ENCODE measurements at regions not wholly inside any gene's neighbourhood (a gene's known extent, or its start where the extent isn't known, plus 50 kb on each side); places are given as distances from the start of the nearest gene placed in this dataset.

DNA sequence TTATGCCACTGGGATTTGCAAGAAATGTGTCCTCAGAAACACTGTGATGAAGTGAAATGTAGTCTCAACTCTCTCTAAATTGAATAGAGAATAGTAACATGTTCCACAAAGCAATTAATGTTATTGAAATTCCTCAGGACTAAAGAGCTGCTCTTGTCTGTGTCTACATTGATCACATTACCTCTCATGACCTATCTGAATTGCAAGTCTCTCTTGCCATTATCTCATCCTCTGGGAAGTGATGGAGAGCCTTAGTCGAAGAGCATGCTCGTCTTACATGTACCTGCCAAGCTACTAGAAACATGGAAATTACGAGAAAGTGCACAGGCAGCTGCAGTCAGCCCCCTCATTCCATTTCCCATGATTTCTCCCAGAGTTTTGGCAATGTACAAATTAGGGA lies 561.1 kb upstream of the ZNF804A start:
- TF ChIP-seq POLR2AphosphoS5 (IDR thresholded peaks at IDR 0.05), result no peak
- TF ChIP-seq, protein P1, sequence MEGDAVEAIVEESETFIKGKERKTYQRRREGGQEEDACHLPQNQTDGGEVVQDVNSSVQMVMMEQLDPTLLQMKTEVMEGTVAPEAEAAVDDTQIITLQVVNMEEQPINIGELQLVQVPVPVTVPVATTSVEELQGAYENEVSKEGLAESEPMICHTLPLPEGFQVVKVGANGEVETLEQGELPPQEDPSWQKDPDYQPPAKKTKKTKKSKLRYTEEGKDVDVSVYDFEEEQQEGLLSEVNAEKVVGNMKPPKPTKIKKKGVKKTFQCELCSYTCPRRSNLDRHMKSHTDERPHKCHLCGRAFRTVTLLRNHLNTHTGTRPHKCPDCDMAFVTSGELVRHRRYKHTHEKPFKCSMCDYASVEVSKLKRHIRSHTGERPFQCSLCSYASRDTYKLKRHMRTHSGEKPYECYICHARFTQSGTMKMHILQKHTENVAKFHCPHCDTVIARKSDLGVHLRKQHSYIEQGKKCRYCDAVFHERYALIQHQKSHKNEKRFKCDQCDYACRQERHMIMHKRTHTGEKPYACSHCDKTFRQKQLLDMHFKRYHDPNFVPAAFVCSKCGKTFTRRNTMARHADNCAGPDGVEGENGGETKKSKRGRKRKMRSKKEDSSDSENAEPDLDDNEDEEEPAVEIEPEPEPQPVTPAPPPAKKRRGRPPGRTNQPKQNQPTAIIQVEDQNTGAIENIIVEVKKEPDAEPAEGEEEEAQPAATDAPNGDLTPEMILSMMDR (IDR thresholded peaks at IDR 0.05), result no peak
- no peak for TF ChIP-seq POLR2A (IDR thresholded peaks at IDR 0.05)
- Histone ChIP-seq H3K27ac (no peak overlapping the region), H3K9me3 (no peaks in the 10 kb centered on the region), H3K36me3 (no peaks in the 10 kb centered on the region), H3K4me3 (no peak overlapping the region), H3K27me3 (replicated peaks; ENCODE audit: insufficient read depth) (no peaks in the 10 kb centered on the region), H3K4me1 (replicated peaks) (no peaks in the 10 kb centered on the region)
- WGBS, result 73% methylated on average over 3 of the region's 3 CpGs
- intact Hi-C loops (cut with DNase I), result no loop called here
- no peak for DNase-seq (ENCODE audit: low spot score)

DNA sequence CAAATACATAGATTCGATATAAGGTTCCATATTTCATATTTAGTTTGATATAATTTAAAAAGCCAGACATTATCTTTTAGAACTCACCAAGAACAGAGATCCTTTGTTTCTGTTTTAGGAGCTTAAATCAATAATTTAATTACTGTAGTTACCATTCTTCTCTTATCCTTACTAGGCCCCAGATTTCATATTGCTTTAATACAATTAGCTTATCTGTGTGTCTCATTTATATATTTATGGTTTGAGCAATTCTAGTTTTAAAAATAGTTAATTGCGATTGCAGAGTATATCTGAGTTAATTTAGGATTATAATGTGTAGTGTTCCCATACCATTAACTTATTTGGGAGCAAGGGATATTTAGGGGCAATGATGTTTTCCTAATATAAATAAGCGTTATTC lies 558.8 kb upstream of the ZNF804A start:
- no peak for DNase-seq (ENCODE audit: low spot score)
- intact Hi-C loops (cut with DNase I), result no loop called here
- TF ChIP-seq, protein P1 (IDR thresholded peaks at IDR 0.05), result no peak
- H3K36me3 ChIP-seq, result no peaks in the 10 kb centered on the region
- H3K9me3 ChIP-seq, result no peaks in the 10 kb centered on the region
- 90% methylated on average over 3 of the region's 3 CpGs for WGBS
- H3K4me1 ChIP-seq (replicated peaks), result no peaks in the 10 kb centered on the region
- H3K4me3 ChIP-seq, result no peak overlapping the region
- no peaks in the 10 kb centered on the region for H3K27me3 ChIP-seq (replicated peaks; ENCODE audit: insufficient read depth)
- H3K27ac ChIP-seq, result no peak overlapping the region

DNA sequence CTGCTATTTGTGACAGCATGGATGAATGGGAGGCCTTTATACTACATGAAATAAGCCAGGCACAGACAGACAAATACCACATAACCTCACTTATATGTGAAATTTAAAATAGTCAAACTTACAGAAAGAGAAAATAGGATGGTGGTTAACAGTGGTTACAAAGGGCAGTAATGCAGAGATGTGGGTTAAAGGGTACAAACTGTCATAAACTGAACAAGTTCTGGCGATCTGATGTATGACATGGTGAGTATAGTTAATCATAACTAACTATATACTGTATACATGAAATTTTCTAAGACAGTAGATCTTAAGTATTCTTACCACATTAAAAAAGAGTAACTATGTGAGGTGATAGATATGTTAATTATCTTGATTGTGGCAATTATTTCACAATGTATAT lies 558.1 kb upstream of the ZNF804A start:
- no peaks in the 10 kb centered on the region for H3K36me3 ChIP-seq
- no peak for DNase-seq (ENCODE audit: low spot score)
- no peak overlapping the region for H3K27ac ChIP-seq
- H3K4me1 ChIP-seq (replicated peaks), result no peaks in the 10 kb centered on the region
- H3K4me3 ChIP-seq, result no peak overlapping the region
- WGBS, result 77% methylated on average over 1 of the region's 1 CpG
- TF ChIP-seq, protein P1 (IDR thresholded peaks at IDR 0.05), result no peak
- TF ChIP-seq POLR2A (IDR thresholded peaks at IDR 0.05) (no peak), POLR2AphosphoS5 (IDR thresholded peaks at IDR 0.05) (no peak)
- no peaks in the 10 kb centered on the region for H3K9me3 ChIP-seq
- intact Hi-C loops (cut with DNase I), result no loop called here
- no peaks in the 10 kb centered on the region for H3K27me3 ChIP-seq (replicated peaks; ENCODE audit: insufficient read depth)

DNA sequence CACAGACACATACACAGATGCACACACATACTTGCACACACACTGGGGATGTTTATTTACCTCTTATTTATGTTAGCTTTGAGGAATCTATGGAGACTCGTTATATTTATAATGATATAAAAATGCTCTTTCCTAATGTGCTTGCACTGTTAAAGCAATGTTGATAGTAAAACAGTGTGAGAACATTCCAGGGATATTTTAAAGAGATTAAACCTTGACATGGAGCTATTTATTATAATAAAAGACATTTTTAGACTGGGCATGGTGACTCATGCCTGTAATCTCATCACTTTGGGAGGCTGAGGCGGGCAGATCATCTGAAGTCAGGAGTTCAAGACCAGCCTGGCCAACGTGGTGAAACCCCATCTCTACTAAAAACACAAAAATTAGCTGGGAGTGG lies 557.3 kb upstream of the ZNF804A start:
- intact Hi-C loops (cut with DNase I), result no loop called here
- TF ChIP-seq POLR2AphosphoS5 (IDR thresholded peaks at IDR 0.05) (no peak), POLR2A (IDR thresholded peaks at IDR 0.05) (no peak)
- TF ChIP-seq, protein P1 (IDR thresholded peaks at IDR 0.05), result no peak
- H3K9me3 ChIP-seq, result no peaks in the 10 kb centered on the region

DNA sequence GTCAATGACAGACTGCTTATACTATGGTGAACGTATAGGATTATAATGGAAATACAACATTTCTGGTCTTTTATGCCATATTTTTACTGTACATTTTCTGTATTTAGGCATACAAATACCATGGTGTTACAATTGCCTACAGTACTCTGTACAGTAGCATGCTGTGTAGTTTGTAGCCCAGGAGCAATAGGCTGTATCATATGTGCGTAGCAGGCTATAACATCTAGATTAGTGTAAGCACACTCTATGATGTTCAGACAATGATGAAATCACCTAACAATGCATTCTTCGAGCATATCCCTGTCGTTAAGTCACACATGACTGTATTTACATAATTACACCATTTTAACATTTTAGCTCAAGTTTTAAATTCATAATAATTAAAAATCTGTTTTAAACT lies 556.6 kb upstream of the ZNF804A start:
- Histone ChIP-seq H3K36me3 (no peaks in the 10 kb centered on the region), H3K4me3 (no peak overlapping the region), H3K4me1 (replicated peaks) (no peaks in the 10 kb centered on the region), H3K27me3 (replicated peaks; ENCODE audit: insufficient read depth) (no peaks in the 10 kb centered on the region), H3K9me3 (no peaks in the 10 kb centered on the region), H3K27ac (no peak overlapping the region)
- no peak for TF ChIP-seq POLR2AphosphoS5 (IDR thresholded peaks at IDR 0.05)
- TF ChIP-seq, protein P1 (IDR thresholded peaks at IDR 0.05), result no peak
- no peak for TF ChIP-seq POLR2A (IDR thresholded peaks at IDR 0.05)
- WGBS, result 87% methylated on average over 4 of the region's 4 CpGs
- intact Hi-C loops (cut with DNase I), result no loop called here
- no peak for DNase-seq (ENCODE audit: low spot score)

More for the DNA sequence above, 557.3 kb upstream of the ZNF804A start:
- no peak overlapping the region for H3K27ac ChIP-seq
- no peak for DNase-seq (ENCODE audit: low spot score)
- H3K4me1 ChIP-seq (replicated peaks), result no peaks in the 10 kb centered on the region
- no peaks in the 10 kb centered on the region for H3K36me3 ChIP-seq
- H3K4me3 ChIP-seq, result no peak overlapping the region
- WGBS, result 32% methylated on average over 3 of the region's 3 CpGs
- no peaks in the 10 kb centered on the region for H3K27me3 ChIP-seq (replicated peaks; ENCODE audit: insufficient read depth)
